OCI-LY1 (cell line): ENCODE measurements at regions not wholly inside any gene's neighbourhood (a gene's known extent, or its start where the extent isn't known, plus 50 kb on each side); places are given as distances from the start of the nearest gene placed in this dataset.

Experiments
- CTCF ChIP-seq: fragments of 200-600 bp; sonication (generic), shearing (Covaris generic); IDR thresholded peaks from 2 replicates; pipeline ENCODE4 v1.5.1; 2017; ENCODE audit warnings: mild to moderate bottlenecking, antibody characterized with exemption, low read length, moderate library complexity, mixed read lengths
- EZH2 ChIP-seq: fragments of 200-600 bp; sonication (generic), shearing (Covaris generic); IDR thresholded peaks from 2 replicates; pipeline ENCODE4 v1.8.0; 2017; ENCODE audit warnings: borderline replicate concordance, mixed run types, mild to moderate bottlenecking, antibody characterized with exemption, low read length, moderate library complexity, mixed read lengths

- no peak for TF ChIP-seq CTCF
- no peak for TF ChIP-seq EZH2
Measured at GRCh38 chr15:25245801-25246622, 192.8 kb downstream of the UBE3A start.
